Activated B cell treated with CpG ODN at 0.5 μM for 24 hours (primary cell): ENCODE measurements at regions not wholly inside any gene's neighbourhood (a gene's known extent, or its start where the extent isn't known, plus 50 kb on each side); places are given as distances from the start of the nearest gene placed in this dataset.

Experiments
- ATAC-seq: fragments of 200-7000 bp; cut with Tn5 transposase; one replicate; pipeline ENCODE4 v1.10.0; 2021; ENCODE audit warnings: low read depth, mild to moderate bottlenecking, moderate library complexity
- CTCF ChIA-PET: fragments of 350-600 bp; sonication (Branson Sonifier 250); formaldehyde crosslinking; loops from one replicate; lab custom pipeline; 2021; ENCODE audit warnings: antibody characterized with exemption; lab: Charles Lee
- POLR2A ChIA-PET: fragments of 350-600 bp; sonication (Branson Sonifier 250); formaldehyde crosslinking; loops from one replicate; lab custom pipeline; 2021; ENCODE audit warnings: antibody characterized with exemption; lab: Charles Lee
- DNase-seq: peaks from one replicate; pipeline ENCODE4 v3.0.0; 2022
- H3K27ac Mint-ChIP-seq: one replicate; pipeline ENCODE4 v1.8.0; 2020; ENCODE audit warnings: mixed read lengths
- H3K27me3 Mint-ChIP-seq: one replicate; pipeline ENCODE4 v1.8.0; 2021; ENCODE audit warnings: mixed read lengths
- H3K36me3 Mint-ChIP-seq: one replicate; pipeline ENCODE4 v1.8.0; 2021; ENCODE audit warnings: low read depth, mixed read lengths
- H3K4me1 Mint-ChIP-seq: one replicate; pipeline ENCODE4 v1.8.0; 2021; ENCODE audit warnings: mixed read lengths
- H3K4me3 Mint-ChIP-seq: one replicate; pipeline ENCODE4 v1.8.0; 2020; ENCODE audit warnings: mild to moderate bottlenecking, mixed read lengths
- H3K9me3 Mint-ChIP-seq: one replicate; pipeline ENCODE4 v1.8.0; 2020; ENCODE audit warnings: mixed read lengths
- CTCF ChIP-seq: fragments of 200-600 bp; IDR thresholded peaks from one replicate; pipeline ENCODE4 v1.8.0; 2022; ENCODE audit warnings: antibody characterized with exemption, mild to moderate bottlenecking
- intact Hi-C: fragments of 100-400 bp; cut with micrococcal nuclease; formaldehyde crosslinking; loops from one replicate; pipeline ENCODE4 v1.15.1; 2024

- Mint-ChIP-seq H3K4me1 (no peaks in the 10 kb centered on the region), H3K4me3 (no peak overlapping the region), H3K27me3 (peaks cover 20% of the 10 kb centered on the region), H3K36me3 (no peaks in the 10 kb centered on the region), H3K27ac (no peak overlapping the region), H3K9me3 (no peaks in the 10 kb centered on the region)
- DNase-seq: no peak
- intact Hi-C loops: no loop called here
- ChIA-PET CTCF (no interaction called here), POLR2A (no interaction called here)
- no peak for TF ChIP-seq CTCF
- ATAC-seq: no peak
Measured at GRCh38 chr1:112257043-112257835, 138.8 kb upstream of the CTTNBP2NL start.

GRCh38 chr1:112260699-112261098, 135.3 kb upstream of the CTTNBP2NL start:
- POLR2A ChIA-PET: no interaction called here
- H3K4me3 Mint-ChIP-seq: no peak overlapping the region
- intact Hi-C loops: no loop called here
- ATAC-seq (no peak), DNase-seq (no peak)
- no peaks in the 10 kb centered on the region for H3K9me3 Mint-ChIP-seq
- peaks cover 12% of the 10 kb centered on the region for H3K27me3 Mint-ChIP-seq
- no peak for TF ChIP-seq CTCF
- CTCF ChIA-PET: no interaction called here
- H3K36me3 Mint-ChIP-seq: no peaks in the 10 kb centered on the region
- H3K4me1 Mint-ChIP-seq: no peaks in the 10 kb centered on the region
- H3K27ac Mint-ChIP-seq: no peak overlapping the region

GRCh38 chr1:112262316-112262715, 133.7 kb upstream of the CTTNBP2NL start:
- H3K36me3 Mint-ChIP-seq: no peaks in the 10 kb centered on the region
- ATAC-seq (no peak), DNase-seq (no peak)
- H3K9me3 Mint-ChIP-seq: no peaks in the 10 kb centered on the region
- no peaks in the 10 kb centered on the region for H3K4me1 Mint-ChIP-seq
- no peak overlapping the region for H3K27ac Mint-ChIP-seq
- peaks cover 12% of the 10 kb centered on the region for H3K27me3 Mint-ChIP-seq
- ChIA-PET CTCF (no interaction called here), POLR2A (no interaction called here)
- intact Hi-C loops: no loop called here
- H3K4me3 Mint-ChIP-seq: no peak overlapping the region
- TF ChIP-seq CTCF: no peak

GRCh38 chr1:112263042-112263441, 133.0 kb upstream of the CTTNBP2NL start:
- CTCF ChIA-PET: no interaction called here

GRCh38 chr1:112263453-112263852, 132.6 kb upstream of the CTTNBP2NL start:
- no peaks in the 10 kb centered on the region for H3K36me3 Mint-ChIP-seq
- ChIA-PET CTCF (no interaction called here), POLR2A (no interaction called here)
- no peak overlapping the region for H3K4me3 Mint-ChIP-seq
- no peaks in the 10 kb centered on the region for H3K9me3 Mint-ChIP-seq
- H3K27me3 Mint-ChIP-seq: peaks cover 10% of the 10 kb centered on the region
- H3K27ac Mint-ChIP-seq: no peak overlapping the region
- intact Hi-C loops: no loop called here
- no peak for ATAC-seq
- no peak for TF ChIP-seq CTCF
- DNase-seq: no peak
- H3K4me1 Mint-ChIP-seq: no peaks in the 10 kb centered on the region

More at GRCh38 chr1:112263042-112263441, 133.0 kb upstream of the CTTNBP2NL start:
- Mint-ChIP-seq H3K27me3 (peaks cover 10% of the 10 kb centered on the region), H3K27ac (no peak overlapping the region), H3K4me1 (no peaks in the 10 kb centered on the region), H3K4me3 (no peak overlapping the region), H3K9me3 (no peaks in the 10 kb centered on the region), H3K36me3 (no peaks in the 10 kb centered on the region)
- no peak for ATAC-seq
- intact Hi-C loops: no loop called here
- no peak for DNase-seq
- TF ChIP-seq CTCF: no peak
- POLR2A ChIA-PET: no interaction called here
